T-helper 17 cell (primary cell): ENCODE measurements at regions not wholly inside any gene's neighbourhood (a gene's known extent, or its start where the extent isn't known, plus 50 kb on each side); places are given as distances from the start of the nearest gene placed in this dataset.
"Not testable (repeated sequence)": the region's sequence is repeated elsewhere in the genome, so short reads cannot be mapped to it uniquely, and the experiment has no call there.

Experiments used
- ATAC-seq: fragments of 150-1000 bp; cut with Tn5 transposase; 2 replicates; pipeline ENCODE4 v1.10.0; 2021; ENCODE audit warnings: mild to moderate bottlenecking, moderate library complexity
- DNase-seq, 3 donors: peaks; one replicate each; pipeline versions ENCODE4 v3.0.0 to v3.0.0-alpha.2; 2020 to 2021
- H3K9me3 ChIP-seq: one replicate; pipeline ENCODE4 v1.7.0; 2013; ENCODE audit warnings: low read length, mild to moderate bottlenecking; ENCODE audit not compliant: control insufficient read depth, poor library complexity, severe bottlenecking
- H3K27ac Mint-ChIP-seq: one replicate; pipeline ENCODE4 v1.8.0; 2022; ENCODE audit warnings: mild to moderate bottlenecking, moderate library complexity, mixed read lengths
- H3K27me3 Mint-ChIP-seq: one replicate; pipeline ENCODE4 v1.8.0; 2022; ENCODE audit warnings: mixed read lengths
- H3K36me3 Mint-ChIP-seq: one replicate; pipeline ENCODE4 v1.8.0; 2022; ENCODE audit warnings: low read depth, mixed read lengths
- H3K4me1 Mint-ChIP-seq: one replicate; pipeline ENCODE4 v1.8.0; 2022; ENCODE audit warnings: mild to moderate bottlenecking, mixed read lengths
- H3K4me3 Mint-ChIP-seq: one replicate; pipeline ENCODE4 v1.8.0; 2022; ENCODE audit warnings: mild to moderate bottlenecking, moderate library complexity, mixed read lengths

DNA sequence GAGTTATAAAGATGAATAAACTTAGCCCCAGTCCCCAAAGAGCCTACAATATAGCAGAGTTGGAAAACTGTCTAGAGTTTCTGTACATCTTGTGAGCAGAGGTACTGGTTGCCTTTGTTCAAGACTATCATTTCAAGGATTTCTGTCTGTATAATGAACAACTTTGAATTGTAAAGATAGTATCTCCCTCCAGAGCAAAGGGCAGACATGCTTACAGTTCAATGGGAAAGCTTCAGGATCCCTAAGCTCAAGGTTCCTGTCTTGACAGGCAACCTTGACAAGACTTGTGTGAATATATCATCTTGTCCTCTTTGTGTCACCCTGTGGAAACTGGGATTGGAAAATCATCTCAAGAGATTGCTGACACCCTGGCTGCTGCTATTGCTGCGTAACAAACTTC, 242.8 kb upstream of the VLDLR start:
- no peak overlapping the region for H3K27ac Mint-ChIP-seq
- no peaks in the 10 kb centered on the region for H3K4me1 Mint-ChIP-seq
- ATAC-seq (no peak), DNase-seq (no peak)
- H3K9me3 ChIP-seq, result no peaks in the 10 kb centered on the region
- H3K27me3 Mint-ChIP-seq, result peaks cover 25% of the 10 kb centered on the region
- peaks cover 2% of the 10 kb centered on the region for H3K36me3 Mint-ChIP-seq
- no peak overlapping the region for H3K4me3 Mint-ChIP-seq

DNA sequence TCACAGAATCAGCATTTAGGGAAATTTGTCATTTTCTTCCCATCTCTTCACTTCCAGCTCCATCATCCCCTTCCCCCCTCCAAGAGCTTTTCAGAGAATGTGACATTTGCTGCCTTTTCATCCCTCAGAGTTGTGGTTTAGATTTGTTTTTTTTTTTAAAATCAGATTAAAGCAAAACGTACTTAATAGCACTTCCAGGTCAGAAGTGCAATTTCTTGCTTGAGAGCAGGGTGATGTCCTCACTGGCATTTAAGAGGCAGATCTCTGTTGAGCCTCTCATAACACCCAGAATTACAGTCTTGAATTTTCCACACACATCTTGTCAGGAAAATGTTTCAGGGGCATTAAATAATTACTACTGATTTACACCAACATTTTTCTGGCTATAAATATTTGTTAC, 236.8 kb upstream of the VLDLR start:
- DNase-seq (no peak), ATAC-seq (no peak)
- H3K27ac Mint-ChIP-seq, result no peak overlapping the region
- H3K9me3 ChIP-seq, result no peaks in the 10 kb centered on the region
- no peak overlapping the region for H3K4me3 Mint-ChIP-seq
- peaks cover 43% of the 10 kb centered on the region for H3K27me3 Mint-ChIP-seq
- H3K36me3 Mint-ChIP-seq, result peaks cover 2% of the 10 kb centered on the region
- no peaks in the 10 kb centered on the region for H3K4me1 Mint-ChIP-seq

GRCh38 chr9:2385746-2386145, 235.8 kb upstream of the VLDLR start:
- peaks cover 43% of the 10 kb centered on the region for H3K27me3 Mint-ChIP-seq
- H3K36me3 Mint-ChIP-seq, result peaks cover 2% of the 10 kb centered on the region
- no peak overlapping the region for H3K27ac Mint-ChIP-seq
- no peaks in the 10 kb centered on the region for H3K4me1 Mint-ChIP-seq
- no peak for DNase-seq
- H3K4me3 Mint-ChIP-seq, result no peak overlapping the region
- H3K9me3 ChIP-seq, result no peaks in the 10 kb centered on the region
- ATAC-seq, result no peak

DNA sequence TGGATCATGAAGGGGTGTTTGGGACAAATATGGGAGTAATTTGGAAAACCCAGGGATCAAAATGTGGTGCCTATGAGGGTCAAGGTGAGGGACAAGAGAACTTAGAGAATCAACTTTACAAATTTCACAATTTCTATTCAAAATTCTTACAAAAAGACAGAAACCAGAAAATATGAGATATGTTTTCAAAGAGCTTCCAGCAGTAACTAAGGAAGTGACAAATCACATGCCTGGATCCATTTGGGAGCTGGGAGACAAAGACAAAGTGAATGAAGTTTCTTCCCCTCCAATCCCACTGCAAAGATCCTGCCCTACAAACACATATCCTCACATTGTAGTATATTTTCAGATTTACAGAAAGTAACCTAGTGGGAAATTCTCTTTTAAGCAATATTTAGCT, 235.0 kb upstream of the VLDLR start:
- no peak for DNase-seq

GRCh38 chr9:2387166-2387565, 234.4 kb upstream of the VLDLR start:
- ATAC-seq, result no peak
- no peak overlapping the region for H3K4me3 Mint-ChIP-seq
- H3K4me1 Mint-ChIP-seq, result no peaks in the 10 kb centered on the region

More for the DNA sequence above, 235.0 kb upstream of the VLDLR start:
- no peak for ATAC-seq
- H3K27ac Mint-ChIP-seq, result no peak overlapping the region
- H3K9me3 ChIP-seq, result no peaks in the 10 kb centered on the region
- H3K36me3 Mint-ChIP-seq, result peaks cover 2% of the 10 kb centered on the region
- H3K4me1 Mint-ChIP-seq, result no peaks in the 10 kb centered on the region
- H3K27me3 Mint-ChIP-seq, result peaks cover 39% of the 10 kb centered on the region
- no peak overlapping the region for H3K4me3 Mint-ChIP-seq

DNA sequence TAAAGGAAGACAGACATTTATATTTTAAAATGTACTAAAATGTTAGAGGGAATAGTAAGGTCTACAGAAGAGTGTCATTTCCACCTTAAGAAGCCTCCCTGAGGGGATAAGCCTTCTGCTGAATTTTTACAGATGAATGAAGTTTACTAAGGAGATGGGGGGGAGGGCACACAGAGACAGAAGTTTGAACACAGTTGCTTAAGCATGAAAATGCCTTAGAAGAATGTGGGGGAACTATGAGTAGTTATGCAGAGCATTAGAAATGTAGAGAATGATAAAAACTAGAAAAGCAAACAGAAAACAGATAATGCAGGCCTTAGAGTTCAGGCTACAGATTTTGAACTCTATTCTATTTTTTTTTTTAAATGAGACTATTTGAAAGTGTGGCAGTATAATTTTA, 232.2 kb upstream of the VLDLR start:
- no peak for ATAC-seq
- no peak overlapping the region for H3K27ac Mint-ChIP-seq
- H3K4me3 Mint-ChIP-seq, result no peak overlapping the region
- H3K9me3 ChIP-seq, result no peaks in the 10 kb centered on the region
- H3K36me3 Mint-ChIP-seq, result no peaks in the 10 kb centered on the region
- H3K4me1 Mint-ChIP-seq, result no peaks in the 10 kb centered on the region
- DNase-seq, result no peak
- peaks cover 13% of the 10 kb centered on the region for H3K27me3 Mint-ChIP-seq

More at GRCh38 chr9:2387166-2387565, 234.4 kb upstream of the VLDLR start:
- no peak for DNase-seq
- peaks cover 33% of the 10 kb centered on the region for H3K27me3 Mint-ChIP-seq
- no peaks in the 10 kb centered on the region for H3K9me3 ChIP-seq
- H3K36me3 Mint-ChIP-seq, result peaks cover 2% of the 10 kb centered on the region
- no peak overlapping the region for H3K27ac Mint-ChIP-seq

DNA sequence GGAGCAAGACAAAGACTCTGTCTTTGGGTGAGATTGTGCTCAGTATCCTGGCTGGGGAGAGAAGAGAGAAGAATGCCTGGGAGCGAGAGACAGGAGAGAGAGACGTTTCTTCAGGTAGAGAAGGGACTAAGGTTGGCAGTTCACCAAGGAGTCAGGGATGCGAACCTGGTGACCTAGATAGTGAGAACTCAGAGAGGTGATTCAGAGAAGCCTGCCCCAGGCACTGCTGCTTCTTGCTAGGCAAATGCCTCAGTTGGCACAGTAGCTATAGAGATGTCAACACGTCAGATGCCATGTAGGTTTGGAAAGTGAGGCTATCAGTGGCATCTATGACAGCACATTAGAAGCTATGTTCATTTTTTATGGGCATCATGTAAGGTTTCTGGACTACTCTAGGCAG, 231.6 kb upstream of the VLDLR start:
- ATAC-seq (no peak), DNase-seq (no peak)
- no peaks in the 10 kb centered on the region for H3K9me3 ChIP-seq
- Mint-ChIP-seq H3K4me3 (no peak overlapping the region), H3K4me1 (no peaks in the 10 kb centered on the region), H3K36me3 (no peaks in the 10 kb centered on the region), H3K27ac (no peak overlapping the region), H3K27me3 (peaks cover 9% of the 10 kb centered on the region)

- not testable (repeated sequence) for H3K4me1 Mint-ChIP-seq, H3K27ac Mint-ChIP-seq, H3K36me3 Mint-ChIP-seq, ATAC-seq, DNase-seq, H3K9me3 ChIP-seq, H3K27me3 Mint-ChIP-seq, H3K4me3 Mint-ChIP-seq
Measured at GRCh38 chr9:2391509-2392132, 230.0 kb upstream of the VLDLR start.

DNA sequence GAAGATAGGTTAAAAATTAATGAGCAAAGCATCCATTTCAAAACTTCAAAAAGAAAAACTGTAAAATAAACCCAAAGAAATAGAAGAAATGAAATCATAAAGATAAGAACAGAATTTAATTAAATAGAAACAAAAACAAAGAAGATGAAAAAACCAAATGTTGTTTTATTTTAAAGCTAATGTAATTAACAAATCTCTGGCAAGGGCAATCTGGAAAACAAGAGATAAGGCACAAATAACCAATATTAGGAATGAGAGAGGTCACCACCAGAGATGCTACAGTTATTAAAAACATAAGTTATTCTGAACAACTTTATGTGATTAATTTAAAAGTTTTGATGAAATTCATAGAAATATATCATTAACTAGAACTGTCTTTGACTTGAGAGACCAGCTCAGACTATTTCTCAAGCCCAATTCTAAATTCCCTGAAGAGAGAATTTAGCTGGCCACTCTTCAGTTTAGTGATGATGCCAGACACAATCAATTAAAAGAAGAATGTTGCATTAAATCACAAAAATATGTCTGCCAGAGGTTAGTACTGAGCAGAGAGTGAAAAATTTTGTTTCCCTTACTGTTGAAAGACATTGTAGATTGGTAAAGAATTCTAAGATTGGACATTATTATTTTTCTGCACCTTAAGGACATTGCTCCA, 227.4 kb upstream of the VLDLR start:
- H3K9me3 ChIP-seq, ATAC-seq, DNase-seq, H3K4me3 Mint-ChIP-seq, H3K4me1 Mint-ChIP-seq, H3K27me3 Mint-ChIP-seq, H3K36me3 Mint-ChIP-seq, H3K27ac Mint-ChIP-seq: not testable (repeated sequence)

DNA sequence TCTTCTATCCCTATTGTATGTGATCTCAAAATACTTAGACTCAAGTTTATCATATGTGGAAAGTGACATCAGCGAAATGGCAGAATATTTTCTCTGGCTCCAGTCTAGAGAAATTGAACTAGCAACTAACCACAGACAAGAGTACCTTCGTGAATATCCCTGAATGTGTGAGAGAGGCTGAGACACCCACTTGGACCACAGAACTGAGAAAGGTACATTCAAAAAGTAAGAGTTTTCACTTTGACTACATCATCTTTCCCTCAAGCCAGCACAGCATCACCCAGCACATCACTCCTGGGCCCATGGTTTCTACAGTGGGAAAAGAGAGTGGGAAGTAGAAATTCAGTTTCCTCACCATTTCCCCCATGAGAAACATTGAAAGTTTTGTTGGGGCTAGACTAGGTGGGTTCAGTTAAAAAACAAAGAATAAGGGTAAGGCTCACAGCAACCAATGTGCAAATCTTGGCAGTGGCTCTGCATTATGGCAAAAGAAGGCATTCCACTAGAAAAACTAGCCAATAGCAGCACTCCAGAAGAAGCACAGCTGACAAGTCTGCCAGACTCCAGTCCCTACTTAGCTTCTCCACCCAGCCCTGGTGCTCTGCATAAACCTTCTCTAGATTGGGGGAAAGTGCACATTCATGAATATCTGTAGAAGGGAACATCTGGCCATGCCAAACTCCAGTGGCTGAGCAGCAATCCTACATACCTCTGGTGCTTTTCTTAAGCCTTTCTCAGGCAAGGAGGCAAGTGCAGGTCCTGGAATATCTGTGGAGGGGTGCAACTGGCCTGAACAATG, 225.6 kb upstream of the VLDLR start:
- DNase-seq (no peak), ATAC-seq (no peak)
- H3K27me3 Mint-ChIP-seq, result no peaks in the 10 kb centered on the region
- H3K9me3 ChIP-seq, result no peaks in the 10 kb centered on the region
- H3K4me1 Mint-ChIP-seq, result no peaks in the 10 kb centered on the region
- H3K27ac Mint-ChIP-seq, result no peak overlapping the region
- H3K36me3 Mint-ChIP-seq, result no peaks in the 10 kb centered on the region
- no peak overlapping the region for H3K4me3 Mint-ChIP-seq

GRCh38 chr9:2396622-2397285, 224.8 kb upstream of the VLDLR start:
- H3K4me3 Mint-ChIP-seq, result no peak overlapping the region
- no peaks in the 10 kb centered on the region for H3K9me3 ChIP-seq
- H3K27ac Mint-ChIP-seq, result no peak overlapping the region
- no peaks in the 10 kb centered on the region for H3K27me3 Mint-ChIP-seq
- no peaks in the 10 kb centered on the region for H3K4me1 Mint-ChIP-seq
- ATAC-seq, result no peak
- no peaks in the 10 kb centered on the region for H3K36me3 Mint-ChIP-seq
- DNase-seq, result no peak

DNA sequence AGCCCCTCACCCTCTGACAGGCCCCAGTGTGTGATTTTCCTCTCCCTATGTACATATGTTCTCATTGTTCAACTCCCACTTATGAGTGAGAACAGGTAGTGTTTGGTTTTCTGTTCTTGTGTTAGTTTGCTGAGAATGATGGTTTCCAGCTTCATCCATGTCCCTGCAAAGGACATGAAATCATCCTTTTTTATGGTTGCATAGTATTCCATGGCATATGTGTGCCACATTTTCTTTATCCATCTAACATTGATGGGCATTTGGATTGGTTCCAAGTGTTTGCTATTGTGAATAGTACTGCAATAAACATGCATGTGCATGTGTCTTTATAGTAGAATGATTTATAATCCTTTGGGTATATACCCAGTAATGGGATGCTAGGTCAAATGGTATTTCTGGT, 223.7 kb upstream of the VLDLR start:
- DNase-seq, H3K9me3 ChIP-seq, H3K4me3 Mint-ChIP-seq, H3K4me1 Mint-ChIP-seq, ATAC-seq, H3K27ac Mint-ChIP-seq, H3K27me3 Mint-ChIP-seq, H3K36me3 Mint-ChIP-seq: not testable (repeated sequence)

GRCh38 chr9:2401746-2402145, 219.8 kb upstream of the VLDLR start:
- not testable (repeated sequence) for DNase-seq, H3K4me1 Mint-ChIP-seq, H3K4me3 Mint-ChIP-seq, H3K36me3 Mint-ChIP-seq, H3K27ac Mint-ChIP-seq, H3K9me3 ChIP-seq, H3K27me3 Mint-ChIP-seq, ATAC-seq
